NOMO-1 treated with dmso at 0.1 percent for 144 hours (cell line): ENCODE measurements at regions not wholly inside any gene's neighbourhood (a gene's known extent, or its start where the extent isn't known, plus 50 kb on each side); places are given as distances from the start of the nearest gene placed in this dataset.
A peak's percentile ranks its signal among the peaks of the same experiment; 100 is the strongest.
"Not testable (repeated sequence)": the region's sequence is repeated elsewhere in the genome, so short reads cannot be mapped to it uniquely, and the experiment has no call there.

Experiments used
- DNase-seq: peaks from one replicate; lab custom pipeline; 2025; ENCODE audit not compliant: unreplicated experiment; lab: John Stamatoyannopoulos, UW

DNA sequence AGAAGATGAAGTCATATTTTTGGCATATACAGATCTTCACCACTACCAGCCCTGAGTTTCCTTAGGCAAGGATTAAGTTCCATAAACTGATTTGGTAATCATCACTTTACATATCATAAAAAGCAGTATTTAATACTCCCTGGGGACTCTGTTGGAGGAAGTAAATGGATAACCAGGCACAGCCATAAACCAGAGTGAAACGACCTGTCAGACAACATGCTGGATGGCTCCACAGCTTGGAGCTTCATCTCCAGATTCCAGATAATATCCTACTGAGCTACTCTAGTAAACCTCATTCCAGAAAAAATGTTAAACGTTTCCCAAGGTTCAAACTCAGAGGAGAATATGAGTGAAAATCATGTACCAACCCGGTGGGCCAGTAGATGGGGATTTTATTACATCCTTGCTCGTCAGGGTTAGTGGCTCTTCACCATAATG lies 109.2 kb downstream of the BASP1 start:
- DNase-seq = no peak

DNA sequence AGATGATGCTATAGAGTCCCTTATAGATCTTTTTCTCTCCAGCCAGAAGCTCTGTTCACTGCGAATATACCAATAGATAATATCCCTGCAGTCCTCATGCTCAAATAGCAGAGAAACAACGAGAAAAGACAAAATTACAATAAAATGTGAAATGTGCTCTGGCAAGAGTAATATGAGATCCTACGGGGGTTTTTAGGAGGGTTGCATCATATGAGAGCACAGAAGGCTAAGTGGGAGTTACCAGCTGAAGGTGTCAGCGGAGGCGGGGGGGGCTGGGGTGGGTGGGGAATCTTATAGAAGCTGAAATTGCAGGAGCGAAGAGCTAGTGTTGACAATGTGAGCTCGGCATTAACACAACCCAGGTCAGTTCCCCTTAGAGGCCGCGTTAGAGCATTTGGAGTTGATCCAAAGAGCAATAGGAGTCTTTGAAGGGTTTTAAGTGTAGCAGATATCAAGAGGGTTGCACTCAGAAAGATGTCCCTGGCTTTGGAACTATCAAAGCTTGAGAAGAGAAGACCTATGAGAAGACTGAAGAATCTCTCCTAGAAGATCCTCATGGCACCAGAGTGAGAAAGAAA lies 109.7 kb downstream of the BASP1 start:
- no peak for DNase-seq

DNA sequence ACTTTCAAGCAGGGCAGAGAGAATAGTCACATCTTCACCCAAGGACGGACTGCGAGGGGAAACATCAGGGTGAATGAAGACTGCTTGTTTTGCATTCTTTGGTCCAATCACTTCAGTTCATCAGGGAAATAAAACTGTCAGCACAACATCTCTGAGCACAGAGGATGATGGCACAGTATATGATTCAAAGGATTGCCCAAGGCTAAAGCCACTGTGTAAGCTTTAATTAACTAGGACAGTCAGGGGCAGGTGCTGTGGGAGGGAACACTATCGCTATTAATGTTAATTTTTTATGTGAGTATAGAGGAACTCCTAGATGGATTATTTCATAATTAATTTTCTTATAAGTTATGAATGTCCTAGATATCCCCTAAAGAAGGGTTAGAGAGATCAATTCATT lies 112.1 kb downstream of the BASP1 start:
- no peak for DNase-seq

DNA sequence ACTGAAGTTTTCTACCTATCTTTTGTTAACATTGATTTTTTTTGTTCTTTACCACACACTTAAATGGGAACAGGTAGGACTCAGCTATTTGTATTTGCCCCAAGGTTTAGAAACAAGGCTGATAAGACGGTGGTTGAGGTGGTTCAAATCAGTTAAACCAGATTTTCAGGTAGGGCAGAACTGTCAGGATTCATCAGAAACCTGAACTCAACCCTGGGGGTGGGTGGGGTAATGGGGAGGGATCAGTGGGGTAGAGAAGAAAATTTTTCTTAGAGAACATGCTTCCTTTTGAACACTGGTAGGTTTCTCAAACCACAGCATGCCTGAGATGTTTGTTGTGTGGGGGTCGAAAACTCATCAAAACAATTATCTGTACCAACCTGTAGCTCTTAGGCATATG lies 113.0 kb downstream of the BASP1 start:
- no peak for DNase-seq

DNA sequence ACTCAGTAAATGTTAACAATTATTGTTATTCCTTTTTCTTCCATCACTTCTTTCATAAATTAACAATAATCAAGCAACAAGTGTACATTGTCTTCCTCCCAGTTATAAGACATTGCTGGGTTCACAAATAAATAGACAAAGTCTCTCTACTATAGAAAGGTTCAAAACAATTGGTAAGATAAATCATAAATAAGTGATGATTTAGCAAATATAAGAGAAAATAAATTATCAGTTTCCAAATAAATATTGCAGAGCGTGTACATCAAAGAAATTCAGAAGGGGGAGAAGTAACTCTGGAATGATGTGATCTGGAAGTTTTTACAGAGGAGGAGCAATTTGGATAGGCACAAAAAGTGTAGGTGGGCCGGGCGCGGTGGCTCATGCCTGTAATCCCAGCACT lies 114.2 kb downstream of the BASP1 start:
- no peak for DNase-seq

DNA sequence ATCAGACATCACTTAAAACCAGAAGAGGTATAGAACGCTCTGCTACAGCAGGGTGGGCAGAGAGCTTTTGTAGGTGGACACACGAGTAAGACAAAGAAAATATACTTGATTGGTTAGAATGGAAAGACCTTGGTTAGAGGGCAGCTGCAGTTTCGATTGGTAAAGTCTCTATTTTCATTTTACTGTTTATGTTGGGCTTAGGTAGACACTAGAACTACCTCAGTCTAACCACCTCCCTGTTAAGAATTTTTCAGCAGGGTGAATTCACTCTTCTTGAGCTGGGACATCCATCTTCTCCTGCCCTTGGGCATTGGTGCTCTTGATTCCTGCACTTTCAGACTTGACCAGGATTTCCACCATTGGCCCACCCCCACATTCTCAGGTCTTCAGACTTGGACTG lies 116.3 kb downstream of the BASP1 start:
- DNase-seq = no peak

DNA sequence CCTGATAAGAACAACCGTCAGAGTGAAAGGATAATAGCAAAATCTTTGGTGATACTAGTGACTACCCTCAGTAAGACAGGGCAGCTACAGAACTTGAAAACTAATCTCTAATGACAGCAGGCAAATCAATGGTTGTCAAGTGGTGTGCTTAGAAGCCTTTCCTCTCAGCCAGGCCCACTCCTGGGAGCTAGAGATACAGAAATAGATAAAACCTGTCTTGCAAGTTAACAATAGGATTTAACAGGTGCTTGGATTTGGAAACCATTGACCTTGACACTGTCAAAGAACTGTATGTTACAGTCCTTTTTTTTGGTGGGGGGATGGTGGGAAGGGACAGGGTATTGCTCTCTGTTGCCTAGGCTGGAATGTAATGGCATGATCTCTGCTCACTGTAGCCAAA lies 118.6 kb downstream of the BASP1 start:
- no peak for DNase-seq

DNA sequence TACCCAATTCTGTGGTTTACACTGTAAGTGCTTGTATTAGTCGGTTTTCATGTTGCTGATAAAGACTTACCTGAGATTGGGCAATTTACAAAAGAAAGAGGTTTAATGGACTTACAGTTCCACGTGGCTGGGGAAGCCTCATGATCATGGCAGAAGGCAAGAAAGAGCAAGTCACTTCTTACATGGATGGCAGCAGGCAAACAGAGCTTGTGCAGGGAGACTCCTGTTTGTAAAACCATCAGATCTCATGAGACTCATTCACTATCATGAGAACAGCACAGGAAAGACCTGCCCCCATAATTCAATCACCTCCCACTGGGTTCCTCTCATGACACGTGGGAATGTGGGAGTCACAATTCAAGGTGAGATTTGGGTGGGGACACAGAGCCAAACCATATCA lies 119.3 kb downstream of the BASP1 start:
- DNase-seq = not testable (repeated sequence)

DNA sequence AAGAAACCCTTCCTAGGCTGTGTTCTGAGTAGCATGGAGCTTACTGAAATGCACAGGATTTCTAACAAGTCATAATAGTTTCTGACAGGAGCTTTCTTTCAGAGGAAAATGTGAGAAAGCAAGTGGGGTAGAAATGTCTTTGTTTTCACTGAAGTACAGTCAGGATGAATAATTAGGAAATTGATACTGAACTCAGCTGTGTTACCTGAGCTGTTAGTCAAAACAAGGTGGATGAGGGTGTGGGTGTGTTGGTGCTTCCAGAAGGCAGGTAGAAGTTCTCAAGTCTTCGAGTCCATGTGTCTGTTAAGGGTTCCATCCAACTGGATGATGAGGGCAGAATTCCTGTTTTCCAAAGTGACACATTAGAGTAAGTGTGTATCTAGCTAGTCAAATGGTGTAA lies 122.4 kb downstream of the BASP1 start:
- no peak for DNase-seq

DNA sequence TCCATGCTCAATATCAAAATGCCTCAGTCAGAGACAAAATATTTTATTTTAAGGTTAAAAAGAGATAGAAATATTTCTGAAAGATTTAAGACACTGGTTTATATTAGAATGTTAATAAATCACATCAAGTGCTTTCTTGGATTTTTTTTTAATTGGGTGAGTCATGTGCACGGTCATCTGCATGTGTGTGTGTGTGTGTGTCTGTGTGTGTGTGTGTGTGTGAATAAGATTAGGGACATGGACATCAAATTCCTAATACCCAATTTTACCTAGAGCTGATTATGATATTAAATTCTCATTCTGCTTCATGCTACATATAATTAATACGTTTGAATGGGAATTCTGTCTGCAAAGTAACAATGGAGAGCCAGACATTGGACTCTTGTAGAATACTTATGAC lies 122.9 kb downstream of the BASP1 start:
- no peak for DNase-seq

DNA sequence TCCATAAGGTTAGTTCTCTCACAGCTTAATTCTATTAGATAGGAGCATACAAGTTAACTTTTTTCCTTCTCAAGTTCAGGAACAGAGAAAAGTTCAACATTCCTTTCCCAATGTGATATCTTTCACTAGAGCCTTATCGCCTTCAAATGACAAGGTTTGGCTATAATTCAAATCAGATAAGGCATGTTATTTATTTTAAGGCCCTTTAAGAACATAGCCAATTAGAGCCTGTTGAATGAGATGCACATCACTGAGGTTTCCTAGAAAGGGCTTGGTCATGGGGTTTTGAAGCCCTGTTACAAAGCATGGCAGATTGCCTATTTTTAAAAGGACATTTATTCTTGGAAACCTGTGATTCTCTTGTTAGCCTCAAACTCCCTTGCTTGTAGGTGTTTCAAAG lies 123.4 kb downstream of the BASP1 start:
- DNase-seq = no peak

DNA sequence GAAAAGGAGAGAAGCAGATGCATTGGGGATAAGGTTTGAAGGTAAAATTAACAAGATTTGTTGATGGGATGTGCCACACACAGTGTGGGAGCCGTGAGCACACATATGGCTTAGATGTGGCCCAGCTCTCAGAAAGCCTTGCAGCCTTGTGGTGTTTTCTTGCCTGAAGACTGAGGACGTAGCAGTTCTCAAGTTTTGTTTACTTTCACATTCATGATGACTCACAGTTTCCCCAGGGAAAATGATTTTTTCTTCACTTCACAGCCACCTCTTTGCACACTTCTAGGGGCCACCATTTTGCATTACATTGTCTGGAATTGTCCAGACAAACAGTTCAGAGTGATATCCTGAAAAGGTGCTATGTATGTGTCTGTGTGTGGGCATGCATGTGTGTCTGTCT lies 126.2 kb downstream of the BASP1 start:
- DNase-seq = no peak

DNA sequence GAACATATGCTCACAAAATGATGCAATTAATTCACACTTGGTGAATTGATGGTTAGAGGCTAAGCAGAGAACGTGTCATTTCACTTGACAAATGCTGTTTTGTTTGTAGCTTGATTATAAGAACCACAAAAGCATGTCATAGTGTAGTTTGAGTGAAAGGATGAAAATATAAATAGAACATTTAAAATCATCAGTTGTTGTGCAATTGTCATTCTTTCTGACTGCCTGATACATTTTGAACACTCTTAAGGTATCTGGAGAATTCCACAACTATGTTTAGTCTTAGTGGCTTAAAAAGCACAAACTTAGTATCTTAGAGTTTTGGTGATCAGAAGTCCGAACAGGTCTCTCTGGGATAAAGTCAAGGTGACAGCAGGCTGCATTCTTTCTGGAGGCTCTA lies 129.4 kb downstream of the BASP1 start:
- no peak for DNase-seq

DNA sequence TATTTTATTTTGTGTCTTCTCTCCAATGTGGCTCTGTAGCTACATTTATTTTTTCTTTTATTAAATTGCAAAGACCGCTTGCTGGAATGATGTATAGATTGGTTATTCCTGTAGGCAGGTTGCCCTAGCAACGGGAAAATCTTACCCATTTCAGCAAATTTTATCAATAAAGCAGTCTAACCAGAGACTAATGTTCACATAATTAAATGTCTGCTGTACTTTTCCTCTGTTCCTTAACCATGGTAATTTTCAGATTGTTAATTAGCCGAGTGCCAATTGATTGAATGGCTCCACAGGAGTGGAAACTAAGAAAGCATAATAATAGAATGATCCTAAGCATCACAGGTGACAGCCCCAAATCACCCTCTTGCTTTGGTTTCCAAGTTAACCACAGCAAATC lies 134.8 kb downstream of the BASP1 start:
- DNase-seq = no peak

DNA sequence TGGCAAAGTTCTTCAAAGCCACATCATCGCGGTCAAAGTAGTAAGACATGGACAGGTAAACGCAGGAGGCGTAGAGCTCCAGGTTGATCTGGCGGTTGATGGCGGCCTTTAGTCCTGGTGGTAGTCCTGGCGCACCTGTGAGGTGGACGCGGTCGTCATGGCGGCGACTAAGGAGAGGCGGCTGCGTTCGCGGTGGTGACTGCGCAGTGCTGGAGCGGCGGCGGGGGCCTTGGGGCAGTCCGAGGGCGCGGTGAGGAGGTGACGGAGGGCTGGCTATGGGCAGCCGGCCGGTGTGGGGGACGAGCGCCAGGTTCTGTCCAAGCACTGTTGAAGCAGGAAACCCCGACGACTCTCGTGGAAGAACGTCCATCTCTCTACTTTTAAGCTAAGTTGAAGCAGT lies 136.8 kb downstream of the BASP1 start:
- DNase-seq = no peak

DNA sequence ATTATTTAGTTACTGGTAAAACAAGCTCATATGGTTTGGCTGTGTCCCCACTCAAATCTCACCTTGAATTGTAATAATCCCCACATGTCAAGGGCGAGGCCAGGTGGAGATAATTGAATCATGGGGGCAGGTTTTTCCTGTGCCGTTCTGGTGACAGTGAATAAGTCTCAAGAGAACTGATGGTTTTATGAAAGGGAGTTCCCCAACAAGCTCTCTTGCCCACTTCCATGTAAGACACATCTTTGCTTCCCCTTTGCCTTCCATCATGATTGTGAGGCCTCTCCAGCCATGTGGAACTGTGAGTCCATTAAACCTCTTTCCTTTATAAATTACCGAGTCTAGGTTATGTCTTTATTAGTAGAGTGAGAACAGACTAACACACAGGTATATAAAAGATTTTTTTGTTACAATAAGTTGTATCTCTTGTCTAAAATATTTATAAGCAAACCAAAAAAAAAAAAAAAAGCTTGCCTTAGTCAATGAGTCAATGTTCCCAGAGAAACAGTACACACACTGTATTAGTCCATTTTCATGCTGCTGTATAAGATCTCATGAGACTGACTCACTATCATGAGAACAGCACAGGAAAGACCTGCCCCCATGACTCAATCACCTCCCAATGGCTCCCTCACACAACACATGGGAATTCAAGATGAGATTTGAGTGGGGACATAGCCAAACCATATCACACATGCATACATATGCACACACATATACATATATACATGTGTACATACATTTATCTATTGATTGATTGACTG lies 138.3 kb downstream of the BASP1 start:
- DNase-seq = no peak

DNA sequence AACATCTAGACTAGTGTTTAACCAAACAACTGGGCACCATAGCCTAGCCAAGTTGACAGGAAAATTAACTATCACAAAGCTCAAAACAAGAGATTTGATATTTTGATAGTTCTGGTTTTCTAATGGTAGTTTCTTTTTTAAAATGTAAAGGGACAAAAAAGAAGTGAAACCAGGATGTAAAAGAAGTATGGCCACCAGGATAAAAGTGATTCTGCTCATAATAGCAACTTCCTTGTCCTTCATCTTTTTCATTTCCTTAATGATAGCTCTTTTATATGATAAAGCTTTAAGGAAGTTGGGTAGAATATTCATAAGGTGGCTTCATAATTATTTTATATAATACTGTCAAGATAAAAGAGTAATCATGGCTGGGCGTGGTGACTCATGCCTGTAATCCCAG lies 139.1 kb downstream of the BASP1 start:
- DNase-seq = no peak

DNA sequence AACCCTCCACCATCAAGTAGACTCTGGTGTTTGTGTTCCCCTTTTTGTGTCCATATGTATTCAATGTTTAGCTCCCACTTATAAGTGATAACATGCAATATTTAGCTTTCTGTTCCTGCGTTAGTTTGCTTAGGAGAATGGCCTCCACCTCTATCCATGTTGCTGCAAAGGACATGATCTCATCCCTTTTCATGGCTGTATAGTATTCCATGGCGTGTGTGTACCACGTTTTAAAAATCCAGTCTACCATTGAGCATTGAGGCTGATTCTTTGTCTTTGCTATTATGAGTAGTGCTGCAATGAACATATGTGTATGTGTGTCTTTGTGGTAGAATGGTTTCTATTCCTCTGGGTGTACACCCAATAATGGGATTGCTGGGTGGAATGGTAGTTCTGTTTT lies 140.1 kb downstream of the BASP1 start:
- DNase-seq = no peak

DNA sequence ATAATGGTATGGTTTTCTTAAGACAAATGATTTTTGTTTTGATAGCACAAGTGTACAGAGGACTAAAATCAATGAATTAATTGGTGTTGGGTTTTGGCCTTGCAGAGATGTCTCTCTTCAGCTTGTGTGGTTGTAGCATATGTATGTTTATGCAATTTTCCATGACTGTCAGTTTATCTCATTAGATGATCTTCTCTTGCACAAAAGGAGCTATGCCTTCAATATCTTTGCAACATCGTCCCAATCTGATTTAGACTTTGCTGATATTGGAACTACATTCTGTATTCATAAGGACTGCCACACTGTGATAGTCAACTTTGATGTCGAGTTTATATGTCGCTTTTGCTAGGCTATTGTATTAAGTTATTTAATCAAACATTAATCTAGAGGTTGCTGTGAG lies 140.0 kb upstream of the TAF11L2 start:
- DNase-seq = no peak

DNA sequence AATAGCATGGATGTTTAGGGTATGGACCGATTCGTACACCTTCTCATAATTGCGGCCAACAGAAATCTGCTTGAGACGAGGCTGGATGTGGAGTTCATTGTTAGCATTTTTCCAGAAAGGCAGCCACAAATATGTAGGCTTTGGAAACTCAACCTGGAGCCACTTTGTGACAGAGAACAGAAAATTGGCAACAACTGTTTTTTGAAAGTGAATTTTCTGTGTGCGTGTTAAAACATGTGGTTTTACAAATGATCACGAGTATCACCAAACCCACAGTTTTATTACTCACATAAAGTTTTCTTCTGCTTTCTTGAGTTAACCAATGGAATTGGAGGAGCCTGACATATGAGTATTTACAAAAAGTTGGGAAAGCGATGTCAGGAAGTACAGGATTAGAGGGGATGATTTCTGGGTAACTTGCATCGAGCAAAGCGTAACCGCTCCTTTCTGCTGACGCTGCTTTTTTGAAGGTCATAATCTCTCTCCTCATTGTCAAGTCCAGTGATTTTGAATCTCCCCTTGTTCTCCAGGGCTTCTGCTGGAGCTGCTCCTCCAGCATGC lies 138.5 kb upstream of the TAF11L2 start:
- DNase-seq = peak; percentile 74

DNA sequence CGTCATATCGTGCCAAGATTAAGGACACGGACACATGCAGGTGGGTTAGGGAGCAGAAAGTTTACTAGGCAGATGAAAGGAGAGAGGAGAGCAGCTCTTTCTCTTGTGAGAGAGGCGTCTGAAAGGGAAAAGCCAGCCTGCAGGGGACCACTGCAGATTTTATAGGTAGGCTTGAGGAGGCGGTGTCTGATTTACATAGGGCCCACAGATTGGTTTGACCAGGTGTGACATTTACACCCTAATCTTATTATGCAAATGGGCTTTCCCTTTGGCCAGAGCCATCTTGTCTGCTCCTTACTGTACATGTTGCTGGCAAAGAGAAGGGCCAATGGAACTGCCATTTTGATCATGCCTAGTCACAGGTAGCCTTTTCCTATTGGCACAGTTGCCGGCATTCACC lies 137.2 kb upstream of the TAF11L2 start:
- DNase-seq = no peak

DNA sequence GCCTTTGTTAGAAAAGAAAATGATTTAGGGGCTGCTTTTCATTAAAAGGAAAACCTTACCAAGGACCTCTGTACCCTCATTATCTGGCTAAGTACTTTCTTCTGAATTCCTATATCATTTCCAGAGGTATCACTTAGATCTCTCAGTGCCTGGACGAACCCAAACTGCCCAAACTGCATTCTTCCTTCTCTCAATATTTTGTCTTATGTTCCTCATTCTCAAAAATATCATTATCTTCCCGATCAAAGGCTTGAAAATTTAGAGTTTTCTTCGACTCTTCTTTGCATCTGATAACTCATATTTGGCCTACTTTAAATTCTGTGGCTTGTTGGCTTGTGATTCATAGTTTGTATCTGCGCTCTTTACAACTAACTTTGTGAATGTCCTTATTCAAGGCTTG lies 136.7 kb upstream of the TAF11L2 start:
- DNase-seq = no peak
